HuH-7 (cell line): ENCODE measurements at regions not wholly inside any gene's neighbourhood (a gene's known extent, or its start where the extent isn't known, plus 50 kb on each side); places are given as distances from the start of the nearest gene placed in this dataset.

Source experiments
- DNase-seq: peaks from one replicate; pipeline ENCODE4 v3.0.0; 2011; ENCODE audit warnings: low spot score

- no peak for DNase-seq
These were observed 226.8 kb downstream of the C6orf118 start for GRCh38 chr6:165082636-165083035.

GRCh38 chr6:165081944-165082532 is 227.4 kb downstream of the C6orf118 start:
- no peak for DNase-seq

- DNase-seq: no peak
These were observed 231.5 kb downstream of the C6orf118 start for GRCh38 chr6:165077876-165078275.

GRCh38 chr6:165071906-165072305 is 237.5 kb downstream of the C6orf118 start:
- DNase-seq: no peak

- DNase-seq: no peak
These were observed 248.7 kb downstream of the C6orf118 start for GRCh38 chr6:165060720-165061119.

GRCh38 chr6:165059032-165059431 is 250.4 kb downstream of the C6orf118 start:
- DNase-seq: no peak

GRCh38 chr6:165056292-165056691 is 253.1 kb downstream of the C6orf118 start:
- no peak for DNase-seq

GRCh38 chr6:165055231-165055630 is 254.2 kb downstream of the C6orf118 start:
- no peak for DNase-seq

- DNase-seq: no peak
These were observed 256.6 kb downstream of the C6orf118 start for GRCh38 chr6:165052561-165053480.

GRCh38 chr6:165049362-165049761 is 260.0 kb downstream of the C6orf118 start:
- peak; percentile 21 for DNase-seq

GRCh38 chr6:165047952-165048351 is 261.5 kb downstream of the C6orf118 start:
- DNase-seq: no peak

GRCh38 chr6:165045631-165046030 is 263.8 kb downstream of the C6orf118 start:
- DNase-seq: no peak

- DNase-seq: no peak
These were observed 266.5 kb downstream of the C6orf118 start for GRCh38 chr6:165042912-165043311.

GRCh38 chr6:165040440-165040839 is 269.0 kb downstream of the C6orf118 start:
- DNase-seq: no peak

- DNase-seq: no peak
These were observed 275.1 kb downstream of the C6orf118 start for GRCh38 chr6:165034271-165034741.

GRCh38 chr6:165031502-165031901 is 277.9 kb downstream of the C6orf118 start:
- no peak for DNase-seq

- DNase-seq: no peak
These were observed 284.4 kb downstream of the C6orf118 start for GRCh38 chr6:165025040-165025439.

GRCh38 chr6:165019681-165020080 is 289.7 kb downstream of the C6orf118 start:
- DNase-seq: no peak

GRCh38 chr6:165015676-165016075 is 293.7 kb downstream of the C6orf118 start:
- no peak for DNase-seq

GRCh38 chr6:165013701-165014100 is 295.7 kb downstream of the C6orf118 start:
- DNase-seq: no peak

GRCh38 chr6:165012183-165012582 is 297.2 kb downstream of the C6orf118 start:
- no peak for DNase-seq

- DNase-seq: no peak
These were observed 298.6 kb downstream of the C6orf118 start for GRCh38 chr6:165010556-165011535.
